ENCODE measurements at regions not wholly inside any gene's neighbourhood (a gene's known extent, or its start where the extent isn't known, plus 50 kb on each side); places are given as distances from the start of the nearest gene placed in this dataset.
A peak's percentile ranks its signal among the peaks of the same experiment; 100 is the strongest.

DNA sequence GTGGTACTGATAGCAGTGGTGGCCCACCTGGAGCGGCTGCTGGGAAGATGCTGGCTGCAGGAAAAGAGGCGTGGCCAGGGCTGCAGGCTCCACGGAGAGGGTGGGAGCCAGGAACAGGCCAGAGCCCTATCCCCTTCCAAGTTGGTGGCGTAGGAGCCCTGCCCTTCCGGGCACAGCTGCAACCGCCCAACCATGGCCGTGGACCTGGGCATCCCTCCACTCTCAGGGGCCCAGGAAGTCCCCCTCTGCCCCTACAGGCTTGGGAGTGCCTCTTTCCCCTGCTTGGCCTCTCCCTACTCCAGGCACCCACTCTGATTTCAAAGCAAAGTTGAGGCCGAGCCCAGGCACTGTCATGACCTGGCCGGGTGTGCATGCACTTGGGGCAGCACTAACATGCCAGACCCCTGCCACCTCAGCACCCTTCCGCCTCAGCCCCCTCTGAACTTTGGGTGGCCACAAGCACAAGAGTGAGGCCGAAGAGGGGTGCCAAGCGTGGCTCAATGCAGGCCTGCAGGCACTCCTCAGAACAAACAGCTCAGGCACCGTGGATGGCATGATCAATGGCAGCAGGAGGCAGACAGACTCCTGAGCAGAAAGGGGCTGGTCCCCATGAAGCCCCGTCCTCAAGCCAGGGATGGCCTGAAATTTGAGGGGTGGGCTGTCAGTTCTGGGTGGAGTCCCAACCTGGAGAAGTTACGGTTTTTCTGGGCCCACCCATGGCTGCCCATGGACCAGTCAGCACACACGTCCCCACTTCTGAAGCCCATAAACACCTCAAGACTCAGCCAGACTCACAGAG, 164.9 kb upstream of the PRNP start:
- FAIRE-seq = no peak
- no peak for DNase-seq (ENCODE audit: insufficient read length, low spot score)

DNA sequence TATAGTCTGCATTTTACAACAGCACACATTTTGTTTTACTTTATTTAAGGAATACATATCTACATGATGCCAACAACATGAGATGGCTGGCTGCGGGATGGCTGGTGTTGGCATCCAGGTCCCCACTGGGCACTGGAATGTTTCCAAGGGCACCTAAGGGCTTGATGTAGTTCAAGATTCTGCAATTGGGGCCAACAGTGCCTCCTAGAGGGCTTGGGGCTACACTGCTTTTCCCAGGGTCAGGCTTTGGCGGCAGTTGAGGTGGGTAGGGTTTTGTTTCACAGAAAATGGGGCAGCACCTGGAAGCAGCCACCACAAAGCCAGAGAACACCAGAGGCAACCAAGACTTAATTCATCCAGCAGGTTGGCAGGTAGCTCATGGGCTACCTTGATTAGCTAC, 166.7 kb upstream of the PRNP start:
- FAIRE-seq = no peak
- DNase-seq (ENCODE audit: insufficient read length, low spot score) = no peak

- FAIRE-seq (peak; percentile 63), DNase-seq (ENCODE audit: insufficient read length, low spot score) (no peak)
Observed at GRCh38 chr20:4516876-4517275, 169.4 kb upstream of the PRNP start.

DNA sequence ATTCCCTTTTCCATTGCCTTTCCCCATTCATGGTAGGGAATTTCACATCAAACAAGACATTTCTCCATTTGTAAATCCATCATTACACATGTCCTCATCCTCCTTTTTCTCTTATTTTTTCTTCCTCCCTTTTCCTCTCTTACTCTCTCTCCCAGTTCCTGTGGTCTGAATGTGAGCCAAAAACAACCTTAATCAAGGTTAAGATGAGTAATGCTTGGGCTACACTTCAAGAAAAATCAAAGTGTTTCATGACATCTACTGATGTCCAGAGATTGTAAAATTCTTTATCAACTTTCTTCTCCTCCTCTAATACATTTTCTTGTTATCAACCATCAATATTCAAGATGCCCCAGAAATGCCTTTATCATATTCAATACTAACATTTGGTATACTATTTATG, 172.5 kb upstream of the PRNP start:
- DNase-seq (ENCODE audit: insufficient read length, low spot score) (no peak), FAIRE-seq (no peak)

GRCh38 chr20:4512891-4513550, 173.2 kb upstream of the PRNP start:
- FAIRE-seq = no peak
- DNase-seq (ENCODE audit: insufficient read length, low spot score) = peak; percentile 75

DNA sequence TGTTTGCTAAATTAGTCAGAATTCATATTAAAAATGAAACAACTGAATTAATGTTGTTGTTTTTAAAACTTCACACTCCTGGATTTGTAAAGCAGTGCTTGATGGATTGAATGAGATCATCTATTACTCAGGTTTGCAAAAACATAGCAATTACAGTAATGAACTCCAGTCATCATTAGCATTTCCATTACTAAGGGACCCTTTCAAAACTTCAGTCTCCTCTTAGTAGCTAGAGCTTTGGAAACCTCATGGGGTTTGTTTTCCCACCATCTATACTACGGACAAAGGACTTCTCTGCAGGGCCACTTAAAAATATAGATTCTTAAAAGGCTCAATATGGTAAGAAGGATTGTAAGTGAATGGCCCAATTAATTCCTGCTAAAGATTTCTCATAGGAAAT, 174.5 kb upstream of the PRNP start:
- FAIRE-seq (no peak), DNase-seq (ENCODE audit: insufficient read length, low spot score) (no peak)

DNA sequence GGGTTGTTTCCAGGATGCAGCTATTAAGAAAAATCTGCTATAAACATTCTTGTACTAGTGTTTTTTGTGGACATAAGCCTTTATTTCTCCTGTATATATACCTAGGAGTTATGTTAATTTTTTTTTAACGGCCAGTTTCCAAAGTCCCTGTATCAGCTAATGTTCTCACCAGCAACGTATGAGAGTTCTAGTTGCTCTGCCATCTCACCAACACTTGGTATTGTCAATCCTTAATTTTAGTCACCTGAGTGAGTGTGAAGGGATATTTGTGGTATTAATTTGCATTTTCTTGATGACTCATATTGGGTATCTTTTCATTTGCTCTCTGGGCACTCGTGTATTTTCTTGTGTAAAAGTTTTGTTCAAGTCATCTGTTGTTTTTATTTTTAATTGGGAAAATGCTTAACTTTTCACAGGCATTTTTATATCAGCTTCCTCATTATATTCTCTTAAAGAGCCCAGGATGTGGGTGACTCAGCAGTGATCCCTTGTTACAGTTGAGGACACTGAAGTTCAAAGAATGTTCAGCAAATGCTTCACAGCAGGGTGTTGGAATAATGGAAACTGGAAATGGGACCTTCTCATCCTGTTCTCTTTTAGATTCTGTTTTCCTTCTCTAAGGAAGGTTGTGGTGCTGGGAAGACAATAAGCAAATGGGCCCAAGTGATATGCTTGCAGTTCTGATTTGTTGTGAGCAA, 176.3 kb upstream of the PRNP start:
- FAIRE-seq = no peak
- DNase-seq (ENCODE audit: insufficient read length, low spot score) = no peak

GRCh38 chr20:4508773-4509172, 177.5 kb upstream of the PRNP start:
- no peak for FAIRE-seq

DNA sequence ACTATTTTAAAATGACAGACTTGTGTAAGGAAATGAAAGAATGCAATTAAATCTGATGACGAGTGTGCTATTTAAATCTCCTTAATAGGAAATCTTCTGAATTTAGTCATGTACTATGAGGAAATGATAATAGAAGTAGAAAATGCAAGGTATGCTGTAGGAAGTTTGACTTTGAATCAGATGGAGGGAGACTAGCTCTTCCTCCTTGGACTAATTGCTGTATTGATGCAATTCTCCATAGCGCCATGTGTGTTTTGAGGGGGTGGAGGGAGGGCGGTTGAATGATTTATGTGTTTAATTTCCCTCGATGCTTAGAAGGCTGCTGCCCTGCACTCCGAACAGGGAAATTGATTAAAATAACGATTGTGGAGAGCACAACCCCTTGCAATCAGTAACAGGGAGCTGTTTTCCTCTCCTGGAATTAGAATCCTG, 179.0 kb upstream of the PRNP start:
- DNase-seq (ENCODE audit: insufficient read length, low spot score) (peak; percentile 48), FAIRE-seq (peak; percentile 78)

More at GRCh38 chr20:4508773-4509172, 177.5 kb upstream of the PRNP start:
- no peak for DNase-seq (ENCODE audit: insufficient read length, low spot score)

DNA sequence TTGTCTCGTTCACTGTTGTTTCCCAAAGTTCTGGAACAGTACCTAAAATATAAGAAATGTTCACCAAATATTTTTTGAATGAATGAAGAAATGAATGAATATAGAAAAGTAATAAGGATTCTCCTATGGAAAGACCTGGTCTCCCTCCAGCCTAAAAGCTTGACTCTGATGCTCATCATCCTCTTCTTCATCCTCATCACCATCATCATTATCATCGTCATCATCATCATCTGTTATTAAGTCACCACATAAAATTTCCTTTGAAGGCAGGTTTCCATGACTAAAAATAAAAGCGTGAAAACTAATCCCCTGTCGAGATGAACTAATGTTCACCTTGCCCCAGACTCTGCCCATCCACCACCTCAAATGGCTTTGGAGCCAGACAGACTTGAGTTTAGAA, 181.4 kb upstream of the PRNP start:
- no peak for DNase-seq (ENCODE audit: insufficient read length, low spot score)
- no peak for FAIRE-seq

DNA sequence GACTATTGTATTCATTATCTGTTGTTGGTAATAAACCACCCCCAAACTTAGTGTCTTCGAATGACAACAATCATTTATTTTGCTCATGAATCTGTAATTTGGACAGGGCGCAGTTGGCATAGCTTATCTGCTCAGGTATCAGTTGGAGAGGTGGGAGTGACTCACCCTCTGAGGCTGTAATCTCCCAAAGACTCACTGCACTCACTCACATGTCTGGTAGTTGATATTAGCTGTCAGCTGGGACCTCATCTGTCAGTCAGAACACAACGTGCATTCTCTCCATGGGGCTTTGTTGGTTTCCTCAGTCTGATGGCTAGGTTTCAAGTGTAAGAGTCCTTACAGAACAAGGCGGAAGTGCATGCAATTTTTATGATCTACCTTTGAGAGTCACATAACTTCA, 183.5 kb upstream of the PRNP start:
- no peak for DNase-seq (ENCODE audit: insufficient read length, low spot score)
- FAIRE-seq = no peak

- no peak for FAIRE-seq
Observed at GRCh38 chr20:4493386-4493785, 192.9 kb upstream of the PRNP start.

GRCh38 chr20:4491643-4492042, 194.6 kb upstream of the PRNP start:
- FAIRE-seq (no peak), DNase-seq (ENCODE audit: insufficient read length, low spot score) (no peak)

More at GRCh38 chr20:4493386-4493785, 192.9 kb upstream of the PRNP start:
- no peak for DNase-seq (ENCODE audit: insufficient read length, low spot score)

GRCh38 chr20:4490606-4491280, 195.5 kb upstream of the PRNP start:
- FAIRE-seq (no peak), DNase-seq (ENCODE audit: insufficient read length, low spot score) (no peak)

- FAIRE-seq (no peak), DNase-seq (ENCODE audit: insufficient read length, low spot score) (no peak)
Observed at GRCh38 chr20:4490045-4490444, 196.2 kb upstream of the PRNP start.

DNA sequence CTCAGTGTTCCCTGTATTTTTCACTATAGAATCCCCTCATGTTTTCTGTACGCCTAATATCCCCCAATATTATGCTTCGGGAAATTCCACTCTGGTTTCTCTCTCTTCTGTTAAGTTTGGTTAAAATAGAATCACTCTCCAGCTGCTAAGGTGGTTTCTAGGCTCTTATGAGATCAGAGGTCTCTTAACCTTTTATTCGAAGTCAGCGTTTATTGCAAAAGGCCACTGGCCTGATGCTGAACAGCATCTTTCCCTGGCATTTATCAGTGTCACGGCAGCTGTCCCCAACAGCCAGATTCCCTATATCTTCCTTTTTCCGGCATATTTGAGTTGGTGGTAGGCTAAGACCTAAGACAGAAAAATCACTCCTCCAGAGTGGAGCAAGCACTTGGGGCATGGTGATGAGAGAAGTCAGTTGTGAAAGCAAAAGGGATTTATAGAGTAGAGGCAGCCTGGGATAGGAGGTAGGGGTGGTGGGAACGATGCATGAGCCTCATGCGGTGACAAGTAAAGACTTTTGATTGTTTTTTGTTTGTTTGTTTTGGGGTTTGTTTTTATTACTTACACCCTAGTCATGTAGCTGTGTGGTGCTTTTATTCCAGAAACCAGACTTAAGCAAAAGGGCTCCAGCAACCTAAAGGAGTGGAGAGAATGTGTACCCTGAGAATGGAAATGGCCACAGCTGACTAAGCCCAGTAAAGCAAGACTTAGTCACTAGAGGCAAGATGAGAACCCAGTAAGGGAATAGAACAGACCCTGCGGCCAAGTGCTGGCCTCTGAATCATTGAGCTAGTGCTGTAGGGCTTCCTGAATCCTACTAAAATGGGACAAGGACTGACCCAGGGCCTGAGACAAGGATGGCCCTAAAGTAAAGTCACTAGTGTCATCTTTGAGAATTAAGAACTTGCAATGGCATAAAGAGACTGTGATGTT, 197.6 kb upstream of the PRNP start:
- DNase-seq (ENCODE audit: insufficient read length, low spot score) = no peak
- peak; percentile 62 for FAIRE-seq

DNA sequence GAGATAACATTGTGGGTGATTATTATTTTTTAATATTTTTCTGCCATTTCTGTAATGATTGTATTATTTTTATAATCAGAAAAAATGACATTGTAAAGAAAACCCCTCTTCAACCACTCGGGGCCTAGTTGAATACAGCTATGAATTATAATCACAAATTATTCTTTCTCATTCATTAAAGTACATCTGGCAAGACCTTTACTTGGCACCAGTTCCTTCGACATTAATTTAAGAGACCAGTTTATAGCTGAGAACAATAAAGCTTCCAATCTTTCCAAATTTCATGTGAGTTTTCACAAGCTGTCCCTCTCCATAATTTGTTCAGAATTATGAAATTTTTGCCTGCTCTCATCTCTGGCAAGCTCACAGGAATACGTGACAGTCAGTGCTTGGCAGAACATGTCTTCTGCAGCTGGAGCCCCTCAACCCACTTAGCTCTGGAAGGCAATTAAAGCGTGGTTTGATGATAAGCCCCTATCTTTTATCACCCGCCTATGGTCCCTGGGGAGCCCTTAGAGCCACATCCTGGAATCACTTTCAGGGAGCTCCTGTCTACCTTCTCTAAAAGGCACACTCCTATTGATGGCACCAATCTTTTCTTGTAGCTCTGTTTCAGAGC, 201.8 kb upstream of the PRNP start:
- FAIRE-seq (no peak), DNase-seq (ENCODE audit: insufficient read length, low spot score) (no peak)

DNA sequence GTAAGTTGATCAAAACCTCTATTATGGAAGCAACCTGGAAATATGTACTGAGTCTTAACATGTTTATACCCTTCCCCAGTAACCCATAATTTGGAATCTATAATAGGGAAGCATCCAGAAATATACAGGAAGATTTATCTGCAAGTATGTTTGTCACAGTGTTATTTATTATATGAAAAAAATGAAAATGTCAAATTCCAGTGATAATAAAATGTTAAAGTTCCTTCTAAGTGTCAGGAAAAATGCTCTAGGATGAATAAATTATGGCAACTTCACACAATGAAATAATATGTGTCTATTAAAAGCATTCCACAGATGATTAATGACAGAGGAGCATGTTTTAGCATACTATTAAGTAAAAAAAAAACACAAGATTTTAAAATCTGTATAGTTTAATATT, 202.3 kb upstream of the PRNP start:
- no peak for DNase-seq (ENCODE audit: insufficient read length, low spot score)
- no peak for FAIRE-seq

GRCh38 chr20:4483486-4483885, 202.8 kb upstream of the PRNP start:
- no peak for DNase-seq (ENCODE audit: insufficient read length, low spot score)
- FAIRE-seq = no peak

GRCh38 chr20:4480104-4480503, 206.2 kb upstream of the PRNP start:
- FAIRE-seq = no peak
- DNase-seq (ENCODE audit: insufficient read length, low spot score) = no peak
